ENCODE measurements at regions not wholly inside any gene's neighbourhood (a gene's known extent, or its start where the extent isn't known, plus 50 kb on each side); places are given as distances from the start of the nearest gene placed in this dataset.

- no peak for DNase-seq
- H3K9me3 ChIP-seq, result no peaks in the 10 kb centered on the region
- H3K36me3 ChIP-seq, result no peaks in the 10 kb centered on the region
- no peak for ATAC-seq
- peaks cover 0 to 40% (median 9%) of the 10 kb centered on the region in 7 donors for H3K27me3 ChIP-seq
- intact Hi-C loops (cut with DNase I), result no loop called here
- no peak overlapping the region for H3K27ac ChIP-seq
- TF ChIP-seq, protein P1, sequence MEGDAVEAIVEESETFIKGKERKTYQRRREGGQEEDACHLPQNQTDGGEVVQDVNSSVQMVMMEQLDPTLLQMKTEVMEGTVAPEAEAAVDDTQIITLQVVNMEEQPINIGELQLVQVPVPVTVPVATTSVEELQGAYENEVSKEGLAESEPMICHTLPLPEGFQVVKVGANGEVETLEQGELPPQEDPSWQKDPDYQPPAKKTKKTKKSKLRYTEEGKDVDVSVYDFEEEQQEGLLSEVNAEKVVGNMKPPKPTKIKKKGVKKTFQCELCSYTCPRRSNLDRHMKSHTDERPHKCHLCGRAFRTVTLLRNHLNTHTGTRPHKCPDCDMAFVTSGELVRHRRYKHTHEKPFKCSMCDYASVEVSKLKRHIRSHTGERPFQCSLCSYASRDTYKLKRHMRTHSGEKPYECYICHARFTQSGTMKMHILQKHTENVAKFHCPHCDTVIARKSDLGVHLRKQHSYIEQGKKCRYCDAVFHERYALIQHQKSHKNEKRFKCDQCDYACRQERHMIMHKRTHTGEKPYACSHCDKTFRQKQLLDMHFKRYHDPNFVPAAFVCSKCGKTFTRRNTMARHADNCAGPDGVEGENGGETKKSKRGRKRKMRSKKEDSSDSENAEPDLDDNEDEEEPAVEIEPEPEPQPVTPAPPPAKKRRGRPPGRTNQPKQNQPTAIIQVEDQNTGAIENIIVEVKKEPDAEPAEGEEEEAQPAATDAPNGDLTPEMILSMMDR (IDR thresholded peaks at IDR 0.05), result no peak
- no peaks in the 10 kb centered on the region for H3K4me1 ChIP-seq
- 71 to 79% methylated on average over 4 of the region's 4 CpGs for WGBS, 2 donors
- no peak overlapping the region for H3K4me3 ChIP-seq
Measured at GRCh38 chr10:125495386-125495785, 187.6 kb downstream of the TEX36 start.

DNA sequence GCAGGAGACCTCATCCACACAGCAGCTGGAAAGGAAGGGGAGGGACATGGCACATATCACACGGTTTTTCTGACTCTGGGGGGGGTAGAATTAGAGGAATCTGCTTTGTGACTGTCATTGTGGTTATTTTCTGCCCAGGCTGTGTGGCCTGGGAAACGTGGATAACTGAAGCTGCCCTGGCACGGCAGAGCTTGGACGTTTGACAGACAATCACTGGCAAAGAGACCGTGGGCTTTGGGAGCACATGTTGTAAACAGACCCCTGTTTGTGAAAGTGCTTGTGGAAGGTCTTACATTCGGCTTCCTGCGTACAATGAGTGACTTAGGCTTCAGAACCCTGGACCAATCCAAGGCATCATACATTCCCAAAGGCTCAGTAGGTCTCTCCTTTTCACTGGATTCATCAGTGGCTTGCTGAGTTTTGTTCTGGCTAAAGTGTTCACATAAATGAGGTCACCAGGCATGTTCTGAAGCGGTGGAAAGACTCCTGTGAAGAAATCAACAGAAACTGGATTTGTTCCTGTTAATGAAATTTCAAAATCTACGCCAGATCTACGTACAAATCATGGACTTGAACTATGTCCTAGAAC, 188.2 kb downstream of the TEX36 start:
- 68 to 72% methylated on average over 10 of the region's 10 CpGs for WGBS, 2 donors
- no peak for ATAC-seq

GRCh38 chr10:125491381-125491780, 191.6 kb downstream of the TEX36 start:
- H3K4me1 ChIP-seq, result no peaks in the 10 kb centered on the region
- DNase-seq (no peak), ATAC-seq (no peak)
- peaks cover 0 to 55% (median 5%) of the 10 kb centered on the region in 7 donors for H3K27me3 ChIP-seq
- TF ChIP-seq, protein P1 (IDR thresholded peaks at IDR 0.05), result no peak
- WGBS, 2 donors, result 69 to 78% methylated on average over 2 of the region's 2 CpGs
- no peak overlapping the region for H3K4me3 ChIP-seq
- no peaks in the 10 kb centered on the region for H3K36me3 ChIP-seq
- intact Hi-C loops (cut with DNase I), result no loop called here
- no peaks in the 10 kb centered on the region for H3K9me3 ChIP-seq
- no peak overlapping the region for H3K27ac ChIP-seq

More for the DNA sequence above, 188.2 kb downstream of the TEX36 start:
- TF ChIP-seq, protein P1 (IDR thresholded peaks at IDR 0.05), result no peak
- H3K4me3 ChIP-seq, result no peak overlapping the region
- DNase-seq, result no peak
- no peaks in the 10 kb centered on the region for H3K9me3 ChIP-seq
- intact Hi-C loops (cut with DNase I), result no loop called here
- H3K27me3 ChIP-seq, result peaks cover 0 to 40% (median 5%) of the 10 kb centered on the region in 7 donors
- no peaks in the 10 kb centered on the region for H3K36me3 ChIP-seq
- no peaks in the 10 kb centered on the region for H3K4me1 ChIP-seq
- H3K27ac ChIP-seq, result no peak overlapping the region

GRCh38 chr10:125489731-125490130, 193.2 kb downstream of the TEX36 start:
- WGBS, 2 donors, result 36 to 54% methylated on average over 6 of the region's 6 CpGs
- Histone ChIP-seq H3K4me3 (no peak overlapping the region), H3K36me3 (no peaks in the 10 kb centered on the region), H3K27me3 (peaks cover 0 to 59% (median 7%) of the 10 kb centered on the region in 7 donors), H3K9me3 (no peaks in the 10 kb centered on the region), H3K27ac (no peak overlapping the region), H3K4me1 (no peaks in the 10 kb centered on the region)
- no peak for ATAC-seq
- intact Hi-C loops (cut with DNase I), result no loop called here
- no peak for DNase-seq
- TF ChIP-seq, protein P1 (IDR thresholded peaks at IDR 0.05), result no peak
